ENCODE measurements at regions not wholly inside any gene's neighbourhood (a gene's known extent, or its start where the extent isn't known, plus 50 kb on each side); places are given as distances from the start of the nearest gene placed in this dataset.
A peak's percentile ranks its signal among the peaks of the same experiment; 100 is the strongest.
"Not testable (repeated sequence)": the region's sequence is repeated elsewhere in the genome, so short reads cannot be mapped to it uniquely, and the experiment has no call there.

DNA sequence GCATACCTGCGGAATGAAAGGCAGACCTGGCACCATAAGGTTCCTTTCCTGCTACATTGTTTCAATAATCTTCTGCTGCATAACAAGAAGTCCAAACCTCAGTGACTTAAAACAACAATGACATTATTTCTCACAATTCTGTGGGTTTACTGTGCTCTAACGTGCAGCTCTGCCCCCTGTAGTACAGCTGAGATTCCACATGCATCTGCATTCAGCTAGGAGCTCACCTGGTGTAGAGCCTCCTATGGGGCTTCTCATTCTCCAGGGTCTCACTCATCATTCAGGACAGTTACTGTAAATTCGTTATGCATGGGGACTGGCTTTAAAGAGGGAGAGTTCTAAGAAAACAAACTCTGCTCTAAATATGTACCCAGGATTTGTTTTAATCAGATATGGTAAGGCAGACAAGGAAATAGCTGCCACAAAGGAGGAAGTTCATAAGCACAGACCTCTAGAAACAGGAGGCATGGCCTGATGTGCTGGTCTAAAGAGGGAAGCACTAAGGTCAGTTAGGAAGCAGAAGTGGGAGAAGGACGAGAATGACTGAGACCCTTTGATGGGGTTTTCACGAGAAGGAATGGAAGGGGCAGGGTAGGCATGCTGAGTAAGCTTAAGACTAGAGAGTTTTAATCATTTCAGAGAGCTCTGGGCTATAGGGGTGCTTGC is 347.0 kb downstream of the NEK10 start:
- Histone ChIP-seq H3K9me3 (ENCODE audit: insufficient read depth, low read length) (no peaks in the 10 kb centered on the region), H3K4me3 (ENCODE audit: insufficient read length, low read depth) (no peak overlapping the region), H3K36me3 (ENCODE audit: insufficient read depth, insufficient read length, low read length) (no peaks in the 10 kb centered on the region), H3K27me3 (ENCODE audit: insufficient read depth, insufficient read length) (no peaks in the 10 kb centered on the region), H3K9ac (ENCODE audit: insufficient read length, low read depth) (no peak overlapping the region), H3K4me1 (ENCODE audit: insufficient read depth, insufficient read length) (no peaks in the 10 kb centered on the region)
- DNase-seq (ENCODE audit: low read depth, low spot score), result no peak
- TF ChIP-seq YY1 (IDR thresholded peaks at IDR 0.05; ENCODE audit: insufficient read depth, insufficient read length), result no peak
- TF ChIP-seq SUZ12 (IDR thresholded peaks at IDR 0.05; ENCODE audit: extremely low read depth, insufficient read depth, insufficient read length), result no peak
- no peak for TF ChIP-seq ZNF274 (IDR thresholded peaks at IDR 0.05; ENCODE audit: low read depth, low read length)

GRCh38 chr3:27024493-27024892 is 344.7 kb downstream of the NEK10 start:
- TF ChIP-seq YY1 (IDR thresholded peaks at IDR 0.05; ENCODE audit: insufficient read depth, insufficient read length) (no peak), SUZ12 (IDR thresholded peaks at IDR 0.05; ENCODE audit: extremely low read depth, insufficient read depth, insufficient read length) (no peak), ZNF274 (IDR thresholded peaks at IDR 0.05; ENCODE audit: low read depth, low read length) (no peak)
- H3K4me1 ChIP-seq (ENCODE audit: insufficient read depth, insufficient read length), result no peaks in the 10 kb centered on the region
- H3K4me3 ChIP-seq (ENCODE audit: insufficient read length, low read depth), result no peak overlapping the region
- H3K9me3 ChIP-seq (ENCODE audit: insufficient read depth, low read length), result no peaks in the 10 kb centered on the region
- DNase-seq (ENCODE audit: low read depth, low spot score), result no peak
- H3K9ac ChIP-seq (ENCODE audit: insufficient read length, low read depth), result no peak overlapping the region
- H3K27me3 ChIP-seq (ENCODE audit: insufficient read depth, insufficient read length), result no peaks in the 10 kb centered on the region
- no peaks in the 10 kb centered on the region for H3K36me3 ChIP-seq (ENCODE audit: insufficient read depth, insufficient read length, low read length)

DNA sequence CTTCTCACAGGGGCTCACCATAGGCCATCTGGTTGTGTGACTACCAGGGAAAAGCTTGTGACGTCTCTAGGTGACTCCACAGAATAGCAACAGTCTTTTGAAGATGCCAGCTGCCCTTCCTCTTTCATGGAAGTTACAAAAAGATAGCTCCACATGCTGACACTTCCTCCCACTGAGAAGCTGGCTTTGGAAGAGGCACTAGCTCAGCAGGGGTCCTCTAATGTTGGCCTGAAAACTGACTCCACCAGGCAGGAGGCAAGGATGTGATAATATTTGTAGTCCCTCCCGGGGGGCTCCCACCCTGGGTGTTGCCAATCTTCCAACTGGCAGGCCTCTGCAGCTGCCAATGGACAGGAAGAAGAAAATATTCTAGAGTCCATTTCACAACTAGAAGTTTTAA is 343.5 kb downstream of the NEK10 start:
- Histone ChIP-seq H3K27me3 (ENCODE audit: insufficient read depth, insufficient read length) (no peaks in the 10 kb centered on the region), H3K36me3 (ENCODE audit: insufficient read depth, insufficient read length, low read length) (no peaks in the 10 kb centered on the region), H3K4me1 (ENCODE audit: insufficient read depth, insufficient read length) (no peaks in the 10 kb centered on the region), H3K9me3 (ENCODE audit: insufficient read depth, low read length) (no peaks in the 10 kb centered on the region), H3K4me3 (ENCODE audit: insufficient read length, low read depth) (no peak overlapping the region), H3K9ac (ENCODE audit: insufficient read length, low read depth) (no peak overlapping the region)
- TF ChIP-seq ZNF274 (IDR thresholded peaks at IDR 0.05; ENCODE audit: low read depth, low read length), result no peak
- no peak for TF ChIP-seq SUZ12 (IDR thresholded peaks at IDR 0.05; ENCODE audit: extremely low read depth, insufficient read depth, insufficient read length)
- TF ChIP-seq YY1 (IDR thresholded peaks at IDR 0.05; ENCODE audit: insufficient read depth, insufficient read length), result no peak
- DNase-seq (ENCODE audit: low read depth, low spot score), result no peak

DNA sequence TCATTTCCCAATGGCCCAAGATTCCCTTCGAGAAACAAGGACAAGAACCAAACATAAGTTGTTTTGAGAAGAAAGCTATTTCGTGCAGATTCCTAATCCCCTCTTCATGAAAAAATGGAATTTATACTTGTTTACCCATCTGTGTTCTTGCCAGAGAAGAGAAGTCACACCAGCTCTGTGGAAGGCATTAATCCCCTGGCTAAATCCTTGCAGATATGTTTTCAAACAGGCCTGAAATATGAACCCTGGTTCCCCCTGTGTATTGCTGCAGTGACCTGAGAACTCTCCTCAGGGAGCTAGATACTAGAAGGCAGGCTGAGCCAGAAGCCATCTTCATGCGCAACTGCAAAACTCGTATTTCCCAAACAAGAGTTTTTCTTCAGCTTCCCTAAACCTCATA is 337.7 kb downstream of the NEK10 start:
- TF ChIP-seq ZNF274 (IDR thresholded peaks at IDR 0.05; ENCODE audit: low read depth, low read length) (no peak), SUZ12 (IDR thresholded peaks at IDR 0.05; ENCODE audit: extremely low read depth, insufficient read depth, insufficient read length) (no peak), YY1 (IDR thresholded peaks at IDR 0.05; ENCODE audit: insufficient read depth, insufficient read length) (no peak)
- no peak overlapping the region for H3K4me3 ChIP-seq (ENCODE audit: insufficient read length, low read depth)
- no peaks in the 10 kb centered on the region for H3K27me3 ChIP-seq (ENCODE audit: insufficient read depth, insufficient read length)
- no peak overlapping the region for H3K9ac ChIP-seq (ENCODE audit: insufficient read length, low read depth)
- H3K9me3 ChIP-seq (ENCODE audit: insufficient read depth, low read length), result peaks cover 4% of the 10 kb centered on the region; the same call in 1 of the 2 replicates
- no peaks in the 10 kb centered on the region for H3K4me1 ChIP-seq (ENCODE audit: insufficient read depth, insufficient read length)
- DNase-seq (ENCODE audit: low read depth, low spot score), result no peak
- no peaks in the 10 kb centered on the region for H3K36me3 ChIP-seq (ENCODE audit: insufficient read depth, insufficient read length, low read length)

DNA sequence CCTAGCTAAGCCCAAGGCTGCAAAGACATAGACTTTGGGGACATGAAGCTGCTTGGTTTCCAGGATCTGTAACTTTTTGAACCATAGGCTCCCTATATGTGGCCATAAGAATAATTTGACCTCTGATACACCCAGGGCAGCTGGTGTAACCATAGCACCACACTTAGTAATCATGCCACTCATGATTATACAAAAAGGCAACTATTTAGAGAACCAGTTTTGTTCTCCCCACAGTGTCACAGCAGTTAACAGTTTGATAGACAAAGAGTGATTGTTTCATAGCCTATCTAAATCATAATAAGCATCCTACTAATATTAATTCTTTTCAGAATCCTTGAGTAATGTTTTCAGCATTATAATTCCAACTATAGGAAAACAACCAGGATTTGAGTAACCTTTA is 334.9 kb downstream of the NEK10 start:
- no peak overlapping the region for H3K4me3 ChIP-seq (ENCODE audit: insufficient read length, low read depth)
- DNase-seq (ENCODE audit: low read depth, low spot score), result no peak
- no peaks in the 10 kb centered on the region for H3K4me1 ChIP-seq (ENCODE audit: insufficient read depth, insufficient read length)
- no peak overlapping the region for H3K9ac ChIP-seq (ENCODE audit: insufficient read length, low read depth)
- no peaks in the 10 kb centered on the region for H3K36me3 ChIP-seq (ENCODE audit: insufficient read depth, insufficient read length, low read length)
- TF ChIP-seq SUZ12 (IDR thresholded peaks at IDR 0.05; ENCODE audit: extremely low read depth, insufficient read depth, insufficient read length), result no peak
- TF ChIP-seq YY1 (IDR thresholded peaks at IDR 0.05; ENCODE audit: insufficient read depth, insufficient read length), result no peak
- no peak for TF ChIP-seq ZNF274 (IDR thresholded peaks at IDR 0.05; ENCODE audit: low read depth, low read length)
- H3K9me3 ChIP-seq (ENCODE audit: insufficient read depth, low read length), result peaks cover 4% of the 10 kb centered on the region; the same call in 1 of the 2 replicates
- no peaks in the 10 kb centered on the region for H3K27me3 ChIP-seq (ENCODE audit: insufficient read depth, insufficient read length)

GRCh38 chr3:27040674-27041073 is 328.5 kb downstream of the NEK10 start:
- H3K9me3 ChIP-seq (ENCODE audit: insufficient read depth, low read length), result peaks cover 6% of the 10 kb centered on the region; the same call in 1 of the 2 replicates
- TF ChIP-seq ZNF274 (IDR thresholded peaks at IDR 0.05; ENCODE audit: low read depth, low read length) (no peak), YY1 (IDR thresholded peaks at IDR 0.05; ENCODE audit: insufficient read depth, insufficient read length) (no peak), SUZ12 (IDR thresholded peaks at IDR 0.05; ENCODE audit: extremely low read depth, insufficient read depth, insufficient read length) (no peak)
- H3K4me1 ChIP-seq (ENCODE audit: insufficient read depth, insufficient read length), result no peaks in the 10 kb centered on the region
- no peak for DNase-seq (ENCODE audit: low read depth, low spot score)
- H3K4me3 ChIP-seq (ENCODE audit: insufficient read length, low read depth), result no peak overlapping the region
- no peaks in the 10 kb centered on the region for H3K27me3 ChIP-seq (ENCODE audit: insufficient read depth, insufficient read length)
- H3K9ac ChIP-seq (ENCODE audit: insufficient read length, low read depth), result no peak overlapping the region
- H3K36me3 ChIP-seq (ENCODE audit: insufficient read depth, insufficient read length, low read length), result no peaks in the 10 kb centered on the region

- H3K36me3 ChIP-seq (ENCODE audit: insufficient read depth, insufficient read length, low read length); H3K4me3 ChIP-seq (ENCODE audit: insufficient read length, low read depth); H3K4me1 ChIP-seq (ENCODE audit: insufficient read depth, insufficient read length); H3K27me3 ChIP-seq (ENCODE audit: insufficient read depth, insufficient read length); H3K9me3 ChIP-seq (ENCODE audit: insufficient read depth, low read length); H3K9ac ChIP-seq (ENCODE audit: insufficient read length, low read depth): not testable (repeated sequence)
- peak; percentile 38 for DNase-seq (ENCODE audit: low read depth, low spot score)
Measured at GRCh38 chr3:27042541-27042940, 326.6 kb downstream of the NEK10 start.
